Body of pancreas (tissue), 4 donors: ENCODE measurements at regions not wholly inside any gene's neighbourhood (a gene's known extent, or its start where the extent isn't known, plus 50 kb on each side); places are given as distances from the start of the nearest gene placed in this dataset.

Experiments used
- ATAC-seq: fragments of 150-250 bp; one replicate; pipeline ENCODE4 v1.9.1; 2016
- DNase-seq, 4 donors: peaks; one replicate each; pipeline ENCODE4 v3.0.0-alpha.2; 2019
- H3K27ac ChIP-seq, 4 donors: fragments of 200-600 bp; sonication (generic); 1 replicate in 3 of 4; 2 replicates in 1 of 4; pipeline versions ENCODE4 v1.5.1 to v1.6.1; 2016 to 2019; ENCODE audit warnings: mild to moderate bottlenecking in 1 of 4, mixed read lengths in 1 of 4, moderate library complexity in 1 of 4
- H3K27me3 ChIP-seq, 2 donors: fragments of 200-600 bp; sonication (generic); one replicate each; pipeline ENCODE4 v1.6.0; 2016; ENCODE audit warnings: mild to moderate bottlenecking in 1 of 2
- H3K36me3 ChIP-seq, 2 donors: fragments of 200-600 bp; sonication (generic); replicated peaks in 1 of 2; 2 replicates each; pipeline ENCODE4 v1.5.1; 2016; ENCODE audit warnings: low read depth in 2 of 2; ENCODE audit not compliant: insufficient read depth in 1 of 2
- H3K4me1 ChIP-seq: fragments of 200-600 bp; sonication (generic); one replicate; pipeline ENCODE4 v1.6.0; 2016
- H3K4me3 ChIP-seq, 2 donors: fragments of 200-600 bp; sonication (generic); 1 replicate in 1 of 2; 2 replicates in 1 of 2; pipeline ENCODE4 v1.5.1; 2016 to 2019
- H3K9me3 ChIP-seq, 3 donors: fragments of 200-600 bp; sonication (generic); 1 replicate in 2 of 3; 2 replicates in 1 of 3; pipeline ENCODE4 v1.5.1; 2016
- POLR2A ChIP-seq, 3 donors: fragments of 450-650 bp; IDR thresholded peaks; one replicate each; pipeline ENCODE4 v1.6.1; 2016; ENCODE audit warnings: antibody characterized with exemption in 3 of 3, mild to moderate bottlenecking in 2 of 3
- WGBS, 2 donors: methylation state at CpG; one replicate each; pipeline ENCODE4 v1.1.5; 2017; 5-methylcytosine and 5-hydroxymethylcytosine counted together
- intact Hi-C: fragments of 100-400 bp; cut with DNase I; formaldehyde crosslinking; loops from one replicate; pipeline ENCODE4 v1.15.1; 2023
- TF ChIP-seq, protein P1 (sequence below), 7 experiments: fragments of 450-650 bp in 4 of 7; fragments of 200-600 bp in 3 of 7; sonication (generic) in 3 of 7; IDR thresholded peaks; one replicate each; pipeline ENCODE4 v1.5.1; 2016 to 2019; ENCODE audit warnings: antibody characterized with exemption in 7 of 7

DNA sequence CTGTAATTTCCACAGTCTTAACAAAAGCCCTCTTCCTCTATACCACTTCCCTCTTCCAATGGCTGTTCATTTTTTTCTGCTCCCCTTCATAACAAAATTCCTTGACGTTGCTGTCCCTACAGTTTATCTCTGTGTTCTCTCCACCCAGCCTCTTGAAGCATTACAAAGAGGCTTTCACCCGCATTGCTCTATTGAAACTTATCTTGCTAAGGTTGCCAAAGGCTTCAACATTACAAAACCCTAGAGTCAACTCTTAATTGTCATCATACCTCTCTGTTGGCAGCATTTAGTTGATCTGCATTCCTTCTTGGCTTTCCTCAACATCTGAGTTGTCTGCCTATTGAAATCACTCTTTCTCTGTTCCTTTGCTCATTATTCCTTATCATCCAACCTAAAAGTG is 1055.7 kb downstream of the JRKL start:
- no peak overlapping the region for H3K4me3 ChIP-seq
- intact Hi-C loops, result no loop called here
- no peak overlapping the region for H3K27ac ChIP-seq
- WGBS, 2 donors, result 24 to 29% methylated on average over 2 of the region's 2 CpGs
- H3K4me1 ChIP-seq, result no peaks in the 10 kb centered on the region
- no peaks in the 10 kb centered on the region for H3K27me3 ChIP-seq
- TF ChIP-seq, protein P1, sequence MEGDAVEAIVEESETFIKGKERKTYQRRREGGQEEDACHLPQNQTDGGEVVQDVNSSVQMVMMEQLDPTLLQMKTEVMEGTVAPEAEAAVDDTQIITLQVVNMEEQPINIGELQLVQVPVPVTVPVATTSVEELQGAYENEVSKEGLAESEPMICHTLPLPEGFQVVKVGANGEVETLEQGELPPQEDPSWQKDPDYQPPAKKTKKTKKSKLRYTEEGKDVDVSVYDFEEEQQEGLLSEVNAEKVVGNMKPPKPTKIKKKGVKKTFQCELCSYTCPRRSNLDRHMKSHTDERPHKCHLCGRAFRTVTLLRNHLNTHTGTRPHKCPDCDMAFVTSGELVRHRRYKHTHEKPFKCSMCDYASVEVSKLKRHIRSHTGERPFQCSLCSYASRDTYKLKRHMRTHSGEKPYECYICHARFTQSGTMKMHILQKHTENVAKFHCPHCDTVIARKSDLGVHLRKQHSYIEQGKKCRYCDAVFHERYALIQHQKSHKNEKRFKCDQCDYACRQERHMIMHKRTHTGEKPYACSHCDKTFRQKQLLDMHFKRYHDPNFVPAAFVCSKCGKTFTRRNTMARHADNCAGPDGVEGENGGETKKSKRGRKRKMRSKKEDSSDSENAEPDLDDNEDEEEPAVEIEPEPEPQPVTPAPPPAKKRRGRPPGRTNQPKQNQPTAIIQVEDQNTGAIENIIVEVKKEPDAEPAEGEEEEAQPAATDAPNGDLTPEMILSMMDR (IDR thresholded peaks at IDR 0.05), result no peak
- TF ChIP-seq POLR2A (IDR thresholded peaks at IDR 0.05), result no peak
- no peak for ATAC-seq
- no peak for DNase-seq
- H3K9me3 ChIP-seq, result no peaks in the 10 kb centered on the region
- no peaks in the 10 kb centered on the region for H3K36me3 ChIP-seq

DNA sequence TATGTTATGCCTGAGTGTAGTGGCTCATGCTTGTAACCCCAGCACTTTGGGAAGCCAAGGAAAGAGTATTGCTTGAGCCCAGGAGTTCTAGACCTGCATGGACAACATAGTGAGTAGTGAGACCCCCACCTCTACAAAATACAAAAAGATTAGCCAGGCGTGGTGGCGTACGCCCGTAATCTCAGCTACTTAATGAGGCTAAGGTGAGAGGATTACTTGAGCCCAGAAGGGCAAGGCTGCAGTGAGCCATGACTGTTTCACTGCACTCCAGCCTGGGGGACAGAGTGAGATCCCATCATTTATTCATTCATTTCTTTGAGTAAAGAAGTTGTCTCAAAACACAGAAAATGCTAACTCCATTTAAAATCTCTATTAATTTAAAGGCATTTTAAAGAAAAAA is 1061.6 kb downstream of the JRKL start:
- no peak overlapping the region for H3K27ac ChIP-seq
- intact Hi-C loops, result no loop called here
- 63 to 68% methylated on average over 4 of the region's 4 CpGs for WGBS, 2 donors
- DNase-seq (no peak), ATAC-seq (no peak)
- H3K36me3 ChIP-seq, result no peaks in the 10 kb centered on the region
- no peak for TF ChIP-seq POLR2A (IDR thresholded peaks at IDR 0.05)
- TF ChIP-seq, protein P1 (IDR thresholded peaks at IDR 0.05), result no peak
- no peaks in the 10 kb centered on the region for H3K27me3 ChIP-seq
- no peak overlapping the region for H3K4me3 ChIP-seq
- no peaks in the 10 kb centered on the region for H3K4me1 ChIP-seq
- no peaks in the 10 kb centered on the region for H3K9me3 ChIP-seq

DNA sequence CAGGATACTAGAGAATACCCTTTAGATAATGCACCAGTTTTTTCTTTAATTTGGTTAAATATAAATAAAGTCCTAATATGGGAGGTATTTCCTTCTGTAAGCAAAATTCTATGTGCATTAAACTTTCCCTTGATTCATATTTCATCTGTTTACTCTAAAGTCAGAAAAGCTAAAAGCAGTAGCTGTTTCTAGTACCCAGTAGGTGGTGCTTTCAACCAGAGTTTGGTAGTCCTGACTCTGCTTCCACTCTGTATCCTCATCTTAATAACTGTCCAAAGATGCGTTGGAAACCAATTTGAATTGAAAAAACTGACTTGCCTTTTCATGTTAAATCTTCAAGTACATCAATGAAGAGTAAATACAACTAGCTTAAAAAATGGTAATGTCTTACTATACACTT is 1065.2 kb downstream of the JRKL start:
- DNase-seq (no peak), ATAC-seq (no peak)
- Histone ChIP-seq H3K27ac (no peak overlapping the region), H3K36me3 (no peaks in the 10 kb centered on the region), H3K4me1 (no peaks in the 10 kb centered on the region), H3K27me3 (no peaks in the 10 kb centered on the region), H3K4me3 (no peak overlapping the region), H3K9me3 (no peaks in the 10 kb centered on the region)
- no peak for TF ChIP-seq POLR2A (IDR thresholded peaks at IDR 0.05)
- TF ChIP-seq, protein P1 (IDR thresholded peaks at IDR 0.05), result no peak
- intact Hi-C loops, result no loop called here
- 19 to 20% methylated on average over 1 of the region's 1 CpG for WGBS, 2 donors

DNA sequence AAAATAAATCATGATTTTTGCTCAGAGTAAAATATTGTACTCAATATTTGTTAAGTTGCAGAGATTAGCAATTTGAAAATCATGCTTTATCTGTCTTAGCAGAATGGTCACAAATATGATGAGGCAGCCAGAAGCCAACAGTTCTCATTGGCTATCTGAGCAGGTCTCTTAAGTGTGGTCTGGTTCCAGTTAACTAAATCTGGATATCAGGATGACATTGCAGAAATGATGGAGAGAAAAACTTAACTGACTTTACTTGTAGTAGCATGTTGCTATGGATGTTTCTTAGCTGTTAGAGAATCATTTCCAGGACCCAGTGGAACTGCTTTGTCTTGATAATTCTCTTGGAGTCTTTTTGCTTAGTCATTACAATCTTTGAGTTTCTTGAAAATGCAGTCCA is 1070.3 kb downstream of the JRKL start:
- H3K27ac ChIP-seq, result no peak overlapping the region
- no peak for ATAC-seq
- H3K27me3 ChIP-seq, result no peaks in the 10 kb centered on the region
- no peak for TF ChIP-seq POLR2A (IDR thresholded peaks at IDR 0.05)
- TF ChIP-seq, protein P1 (IDR thresholded peaks at IDR 0.05), result no peak
- H3K36me3 ChIP-seq, result no peaks in the 10 kb centered on the region
- no peak overlapping the region for H3K4me3 ChIP-seq
- intact Hi-C loops, result no loop called here
- no peaks in the 10 kb centered on the region for H3K4me1 ChIP-seq
- no peaks in the 10 kb centered on the region for H3K9me3 ChIP-seq
- DNase-seq, result no peak

DNA sequence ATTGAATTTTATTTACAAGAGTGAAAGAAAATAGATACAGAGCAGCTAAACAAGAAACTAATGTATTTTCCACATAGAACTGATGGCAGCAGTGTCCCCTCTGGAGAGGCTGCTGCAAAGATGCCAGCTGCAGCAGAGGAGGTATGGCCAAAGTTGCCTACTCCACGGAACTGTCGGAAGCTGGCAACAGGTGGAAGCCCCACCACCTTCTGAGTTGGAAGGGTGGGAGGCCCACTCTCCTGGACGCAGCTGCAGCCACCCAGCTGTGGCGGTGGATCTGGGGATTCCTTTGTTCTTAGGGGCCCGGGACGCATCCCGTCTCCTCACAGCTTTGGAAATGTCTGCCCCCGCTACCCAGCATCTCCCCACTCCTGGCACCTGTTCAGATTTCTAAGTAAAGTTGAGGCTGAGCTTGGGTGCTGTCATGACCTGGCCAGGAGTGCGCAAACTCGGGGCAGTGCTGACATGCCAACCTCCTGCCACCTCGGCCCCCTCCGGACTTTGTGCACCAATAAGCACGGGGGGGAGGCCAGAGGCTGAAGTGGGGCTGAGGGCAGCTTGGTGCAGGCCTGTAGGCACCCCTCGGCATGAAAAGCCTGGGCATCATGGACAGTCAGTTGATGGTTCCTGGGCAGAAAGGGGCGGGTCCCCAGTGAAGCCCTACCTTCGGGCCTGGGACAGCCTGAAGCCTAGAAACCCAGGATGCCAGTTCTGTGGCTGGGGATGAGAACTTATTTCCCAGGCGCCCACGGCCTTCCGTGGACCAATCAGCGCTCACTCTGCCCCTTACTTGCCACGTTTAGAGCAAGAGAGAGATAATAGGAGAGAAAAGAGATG is 1071.4 kb downstream of the JRKL start:
- WGBS, 2 donors, result 71 to 76% methylated on average over 15 to 21 of the region's 21 CpGs
- Histone ChIP-seq H3K4me3 (no peak overlapping the region), H3K36me3 (no peaks in the 10 kb centered on the region), H3K27me3 (no peaks in the 10 kb centered on the region), H3K4me1 (no peaks in the 10 kb centered on the region), H3K27ac (no peak overlapping the region), H3K9me3 (no peaks in the 10 kb centered on the region)
- intact Hi-C loops, result no loop called here
- ATAC-seq, result no peak
- DNase-seq, result no peak
- TF ChIP-seq, protein P1 (IDR thresholded peaks at IDR 0.05), result no peak
- TF ChIP-seq POLR2A (IDR thresholded peaks at IDR 0.05), result no peak
